ENCODE measurements at regions not wholly inside any gene's neighbourhood (a gene's known extent, or its start where the extent isn't known, plus 50 kb on each side); places are given as distances from the start of the nearest gene placed in this dataset.

DNA sequence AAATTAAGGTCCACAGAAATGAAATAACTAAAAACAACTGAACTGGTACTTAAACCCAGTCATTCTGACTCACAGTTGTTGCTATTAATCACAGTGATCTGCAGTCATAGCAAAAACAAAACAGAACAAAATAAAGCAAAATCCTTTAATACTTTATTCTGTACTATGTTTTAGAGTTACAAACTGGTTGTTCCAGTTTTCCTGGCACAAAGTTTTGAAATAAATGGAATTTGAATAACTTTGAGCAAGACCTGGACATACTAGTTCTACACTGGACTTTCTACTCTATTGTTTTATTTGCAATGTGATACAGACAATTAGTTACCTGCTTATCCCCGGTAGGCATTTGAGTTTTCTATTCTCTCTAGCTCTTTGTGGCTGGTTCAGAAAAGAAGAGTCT lies 147.9 kb downstream of the DMRT2 start:
- ATAC-seq (no peak), DNase-seq (no peak)
- intact Hi-C loops (cut with micrococcal nuclease) = no loop called here

DNA sequence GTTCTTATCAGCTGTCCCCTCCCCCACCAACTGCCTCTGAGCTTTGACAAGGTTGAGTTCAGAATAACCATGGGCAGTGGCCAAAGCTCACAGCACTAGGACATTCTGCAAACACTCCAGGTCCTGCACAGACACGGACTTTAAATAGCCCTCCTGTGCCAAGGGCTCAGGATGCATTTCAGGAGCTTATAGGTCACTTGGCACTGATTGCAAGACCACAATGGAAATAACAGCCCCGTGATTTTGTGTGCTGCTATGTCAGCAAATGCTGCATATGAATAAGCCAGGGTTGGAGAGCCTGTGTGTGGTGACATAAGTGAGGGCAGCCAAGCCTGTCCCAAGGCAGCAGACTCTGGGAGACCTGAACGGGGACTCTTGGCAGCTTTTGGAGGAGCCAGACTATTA lies 150.7 kb downstream of the DMRT2 start:
- intact Hi-C loops (cut with micrococcal nuclease) = no loop called here
- ATAC-seq (peak; percentile 96), DNase-seq (peak; percentile 31)

DNA sequence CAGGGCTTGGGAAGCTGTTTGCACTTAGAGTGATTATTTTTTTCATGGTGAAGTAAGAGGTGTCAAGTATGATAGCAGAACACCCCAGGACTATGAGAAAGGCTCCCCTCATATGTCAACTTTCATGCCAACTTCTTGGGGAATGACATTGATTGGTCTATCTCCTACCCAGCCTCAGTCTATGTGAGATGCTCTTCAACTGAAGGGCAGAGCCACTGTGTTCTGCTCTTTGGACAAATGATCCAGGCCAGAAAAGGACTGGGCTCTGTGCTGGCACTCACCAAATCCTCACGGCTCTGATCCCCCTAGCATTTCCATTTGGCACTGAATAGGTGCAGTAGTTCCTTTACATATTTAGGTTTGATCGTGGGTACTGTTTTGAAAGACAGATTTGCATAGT lies 151.1 kb downstream of the DMRT2 start:
- intact Hi-C loops (cut with micrococcal nuclease) = no loop called here
- ATAC-seq (peak; percentile 61), DNase-seq (no peak)

DNA sequence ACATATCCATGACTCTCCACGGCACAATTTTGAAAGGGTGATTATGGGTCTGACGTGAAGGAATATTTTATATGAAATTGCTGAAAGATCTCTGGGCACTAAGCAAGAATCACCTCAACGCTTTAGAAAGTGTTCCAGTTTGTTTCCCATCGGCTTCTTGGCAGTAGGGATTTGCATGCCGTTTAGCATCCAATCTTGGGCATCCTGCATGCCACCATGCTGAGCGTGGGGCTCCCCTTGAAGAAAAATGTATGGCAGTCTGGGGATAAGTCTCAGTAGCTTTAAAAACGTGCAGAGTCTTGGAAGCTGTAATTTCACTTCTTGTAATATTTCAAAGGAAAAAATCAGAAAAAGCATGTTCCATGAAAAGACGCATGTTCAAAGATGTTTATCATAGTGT lies 151.7 kb downstream of the DMRT2 start:
- intact Hi-C loops (cut with micrococcal nuclease) = no loop called here
- DNase-seq (no peak), ATAC-seq (no peak)

DNA sequence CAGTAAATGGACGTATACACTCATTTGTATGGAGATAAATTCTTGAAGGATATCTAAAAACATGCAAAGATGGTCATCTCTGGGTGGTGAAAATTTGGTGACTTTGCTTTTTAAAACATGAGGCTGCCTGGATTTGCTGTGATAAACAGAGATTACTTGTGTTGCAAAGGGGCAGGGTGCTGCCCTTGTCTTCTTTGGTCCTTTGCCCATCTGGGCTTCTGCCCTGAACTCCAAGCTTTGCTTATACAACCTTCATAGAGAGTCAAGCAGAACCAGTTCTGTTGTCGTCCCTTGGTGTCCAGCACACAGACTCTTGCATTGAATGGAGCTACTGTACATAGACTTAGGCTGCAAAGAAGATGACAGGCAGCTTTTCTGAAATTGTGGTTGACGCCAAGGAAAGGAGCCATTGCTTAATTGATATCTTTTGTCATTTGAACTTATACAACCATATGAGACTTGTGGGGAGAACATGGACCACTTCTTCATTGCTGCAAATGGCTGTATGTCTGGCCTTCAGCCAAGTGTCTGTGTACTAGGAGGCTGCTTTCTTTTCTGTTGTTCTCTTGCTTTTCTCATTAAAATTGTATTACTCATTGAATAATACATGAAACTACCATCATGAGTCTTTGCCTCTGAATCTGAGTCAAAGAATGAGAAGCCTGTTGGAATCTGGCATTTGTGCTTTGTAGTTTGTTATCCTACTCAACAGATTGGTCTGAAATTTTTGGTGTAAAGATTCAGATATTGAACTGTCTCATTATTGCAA lies 152.5 kb downstream of the DMRT2 start:
- no peak for DNase-seq
- intact Hi-C loops (cut with micrococcal nuclease) = no loop called here
- no peak for ATAC-seq

DNA sequence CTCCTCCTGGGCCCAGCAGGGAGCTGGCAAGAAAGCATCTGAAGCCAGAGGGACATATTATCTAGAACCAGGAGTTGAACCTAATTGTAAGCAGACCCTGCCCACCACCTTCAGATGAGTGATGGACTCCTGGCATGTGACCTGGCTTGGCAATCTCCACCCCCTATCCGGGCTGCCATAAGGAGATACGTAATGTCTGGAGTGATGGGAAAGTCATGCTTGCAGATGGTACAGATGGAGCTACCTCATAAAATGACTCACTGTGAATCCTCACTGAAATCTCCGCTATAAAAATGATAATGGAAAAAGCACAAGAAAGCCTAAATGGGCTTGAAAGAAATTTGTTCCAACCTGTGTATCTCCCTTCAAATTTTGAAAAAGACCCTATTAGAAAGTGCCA lies 157.5 kb downstream of the DMRT2 start:
- DNase-seq (no peak), ATAC-seq (no peak)
- intact Hi-C loops (cut with micrococcal nuclease) = no loop called here

DNA sequence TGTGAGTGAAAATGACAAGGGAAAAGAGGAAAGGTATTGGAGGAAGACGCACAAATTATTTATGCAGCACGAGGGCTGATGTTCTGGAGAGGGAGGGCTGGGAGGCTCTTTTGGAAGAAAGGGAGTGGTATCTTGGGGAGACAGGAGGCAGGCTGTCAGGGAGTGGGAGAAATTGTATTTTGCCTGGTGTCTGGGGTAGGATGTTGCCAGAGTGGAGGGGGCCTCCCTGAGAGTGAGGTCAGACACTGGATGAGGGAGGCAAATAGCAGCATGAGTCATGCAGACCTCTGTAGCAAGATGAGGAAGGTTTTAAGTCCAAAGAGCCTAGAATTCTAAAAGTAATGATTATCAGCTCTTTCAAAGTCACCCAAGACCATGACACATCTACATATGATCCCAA lies 158.0 kb downstream of the DMRT2 start:
- DNase-seq = no peak
- intact Hi-C loops (cut with micrococcal nuclease) = no loop called here
- no peak for ATAC-seq

DNA sequence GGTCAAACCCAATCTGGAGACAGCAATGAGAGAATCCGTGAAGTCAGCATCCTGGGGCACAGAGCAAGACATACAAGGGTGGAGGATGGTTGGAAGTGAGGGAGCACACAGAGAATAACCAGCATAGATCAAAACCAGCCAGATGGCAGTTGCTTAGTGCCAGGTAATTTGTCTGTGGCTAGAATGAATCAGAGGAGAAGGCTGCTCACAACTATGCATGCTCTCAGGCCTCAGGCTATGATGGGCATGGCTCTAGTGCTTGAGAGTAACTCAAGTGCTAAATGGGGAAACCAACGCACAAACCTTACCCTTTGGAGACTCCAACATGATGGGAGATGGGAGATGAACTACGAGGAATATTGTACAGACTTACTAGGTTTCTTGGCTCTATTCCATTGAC lies 160.8 kb downstream of the DMRT2 start:
- DNase-seq (no peak), ATAC-seq (no peak)
- intact Hi-C loops (cut with micrococcal nuclease) = no loop called here

DNA sequence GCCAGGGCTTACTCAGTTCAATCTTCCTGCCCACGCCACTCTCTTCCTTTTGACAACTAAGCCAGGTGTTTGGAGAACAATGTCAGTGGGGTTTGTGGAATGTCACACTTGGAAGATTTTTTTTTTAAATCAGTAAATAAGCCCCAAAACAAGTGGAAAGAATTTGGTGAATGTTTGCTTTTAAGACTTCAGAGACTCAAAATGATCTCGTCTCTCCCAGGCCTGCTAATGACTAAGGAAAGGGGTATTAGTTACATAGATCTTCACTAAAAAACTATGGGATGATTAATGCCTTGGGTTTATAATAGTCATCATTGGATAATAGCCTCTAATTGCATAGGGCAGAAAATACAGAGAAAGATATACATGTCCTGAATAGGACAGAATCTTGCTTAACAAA lies 166.4 kb downstream of the DMRT2 start:
- intact Hi-C loops (cut with micrococcal nuclease) = no loop called here
- ATAC-seq (no peak), DNase-seq (no peak)

DNA sequence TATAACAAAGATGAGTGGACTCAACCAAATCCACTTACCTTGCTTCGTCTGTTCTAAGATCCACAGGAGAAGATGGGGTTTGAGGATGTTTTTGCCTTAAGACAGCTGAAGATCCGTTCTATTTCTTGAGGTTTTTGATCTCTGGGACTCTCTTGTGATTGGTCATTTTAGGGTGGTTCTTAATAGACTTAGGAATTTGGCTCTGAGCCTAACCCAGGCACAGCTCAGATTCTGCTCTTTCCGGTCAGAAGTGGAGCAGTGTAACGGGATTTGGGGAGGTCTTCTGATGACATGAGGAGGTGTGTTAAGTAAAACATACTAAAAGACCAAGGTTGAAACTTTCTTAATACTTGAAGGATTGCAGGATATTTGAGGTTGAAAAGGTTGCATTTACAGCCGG lies 166.9 kb downstream of the DMRT2 start:
- intact Hi-C loops (cut with micrococcal nuclease) = no loop called here
- ATAC-seq (no peak), DNase-seq (no peak)

DNA sequence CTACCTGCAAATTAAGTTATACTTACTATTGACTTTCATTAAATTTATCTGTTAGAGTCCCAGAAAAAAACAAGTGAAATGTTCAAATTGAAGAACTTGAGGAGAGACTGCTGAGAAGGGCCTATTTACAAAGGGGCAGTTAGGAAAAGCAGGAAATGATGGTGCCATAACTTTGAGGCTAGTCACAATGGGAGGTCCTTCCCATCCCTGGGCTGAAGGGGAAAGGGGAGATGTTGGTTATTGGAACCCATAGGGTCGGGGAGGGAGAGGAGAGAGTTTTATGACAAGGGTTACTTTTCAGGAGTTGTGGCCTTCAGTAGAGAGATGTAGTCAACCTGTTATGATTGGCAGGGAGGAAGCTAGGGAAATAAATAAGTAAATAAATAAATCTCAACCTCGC lies 169.1 kb downstream of the DMRT2 start:
- intact Hi-C loops (cut with micrococcal nuclease) = no loop called here
- no peak for DNase-seq
- no peak for ATAC-seq

DNA sequence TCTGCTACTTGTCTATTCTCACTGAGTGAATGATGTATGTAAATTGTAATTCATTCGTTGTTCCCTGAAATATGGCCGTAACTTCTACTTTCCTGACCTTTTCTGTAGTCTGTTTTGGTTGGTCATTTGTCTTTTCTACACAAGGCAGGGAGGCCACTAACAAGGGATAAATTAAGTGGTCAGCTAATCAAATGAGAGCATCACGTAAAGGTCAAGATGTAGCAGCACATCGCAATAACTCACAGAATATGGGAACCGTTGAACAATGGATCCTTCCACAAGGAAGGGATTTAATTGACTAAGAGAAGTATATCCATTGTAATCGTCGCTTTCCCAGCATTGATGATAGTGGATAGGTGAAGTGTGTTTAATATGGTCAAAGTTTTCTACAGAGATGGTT lies 171.1 kb downstream of the DMRT2 start:
- ATAC-seq (no peak), DNase-seq (no peak)
- intact Hi-C loops (cut with micrococcal nuclease) = no loop called here

DNA sequence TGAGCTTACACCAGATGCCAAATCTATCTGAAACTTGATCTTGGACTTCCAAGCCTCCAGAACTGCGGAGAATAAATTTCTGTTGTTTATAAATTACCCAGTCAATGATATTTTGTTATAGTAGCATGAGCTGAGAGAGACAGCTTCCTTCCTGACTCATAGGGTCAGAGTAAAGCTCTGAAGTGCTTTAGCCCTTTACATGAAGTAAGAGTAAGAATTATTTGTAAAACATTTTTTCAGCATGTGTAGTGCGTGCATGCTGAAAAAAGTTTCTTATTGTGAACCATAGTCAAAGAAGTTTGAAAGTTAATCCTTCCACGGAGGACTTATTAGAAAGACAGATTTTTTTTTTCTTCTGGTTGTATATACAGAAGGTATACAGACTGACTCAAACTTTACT lies 172.4 kb downstream of the DMRT2 start:
- ATAC-seq (no peak), DNase-seq (no peak)
- intact Hi-C loops (cut with micrococcal nuclease) = no loop called here

DNA sequence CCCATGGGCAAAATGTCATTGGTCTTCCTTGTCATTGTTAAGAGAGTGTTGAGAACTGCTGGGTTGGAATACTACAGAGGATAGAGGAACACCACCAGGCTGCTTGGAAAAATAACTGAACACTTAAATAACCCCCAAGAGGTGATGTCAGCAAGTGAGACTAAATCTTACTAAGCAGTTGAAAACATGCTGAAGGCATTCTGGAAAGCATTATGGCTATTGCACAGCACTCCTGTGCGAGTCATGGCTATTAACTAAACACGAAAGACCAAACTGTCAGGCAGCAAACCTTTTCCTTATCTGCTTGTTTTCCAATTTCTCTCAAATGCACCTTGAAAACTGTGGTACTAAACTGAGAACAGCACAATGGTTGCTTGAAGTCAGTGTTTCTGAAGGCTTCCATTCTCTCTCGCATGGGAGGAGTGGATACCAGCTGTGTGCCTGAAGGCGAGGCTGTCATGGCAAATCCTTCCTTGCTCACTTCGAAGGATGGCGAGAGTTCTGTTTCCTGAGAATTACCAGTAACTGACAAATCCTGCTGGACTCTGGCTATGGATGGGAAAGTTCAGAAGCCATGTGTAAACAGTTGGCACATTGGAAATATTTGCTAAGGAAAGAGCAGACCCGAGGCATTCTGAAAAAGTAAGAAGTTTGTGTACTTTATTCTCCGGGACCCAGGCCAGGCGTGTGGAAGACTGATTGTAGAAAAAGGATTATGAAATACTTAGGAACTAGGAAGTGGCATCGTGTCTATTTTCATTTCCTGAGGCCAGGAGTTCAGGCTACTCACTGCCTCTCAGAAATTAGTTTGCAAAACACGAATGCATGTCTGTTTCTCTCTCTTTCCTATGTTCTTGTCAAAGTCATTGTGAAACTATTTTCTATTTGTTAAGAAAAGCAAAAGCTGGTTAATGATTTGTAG lies 182.1 kb downstream of the DMRT2 start:
- intact Hi-C loops (cut with micrococcal nuclease) = no loop called here
- peak; percentile 66 for DNase-seq

DNA sequence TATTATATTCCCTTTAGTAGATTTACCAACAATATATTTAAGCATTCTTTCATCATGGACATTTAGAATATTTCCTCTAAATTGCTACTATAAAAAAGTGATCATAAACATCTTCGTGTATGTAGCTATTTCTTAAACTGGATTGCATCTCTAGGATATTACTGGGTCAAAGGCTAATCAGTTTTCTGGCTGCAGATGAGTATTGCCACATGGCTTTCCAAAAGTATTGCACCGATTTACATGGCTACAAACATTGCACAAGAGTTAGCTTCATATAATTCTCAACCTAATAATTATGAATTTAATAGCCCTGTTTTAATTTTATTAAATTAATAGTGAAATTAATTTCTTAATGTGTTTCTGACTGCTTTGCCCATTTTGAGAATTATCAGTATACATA lies 183.4 kb downstream of the DMRT2 start:
- intact Hi-C loops (cut with micrococcal nuclease) = no loop called here
- ATAC-seq (peak; percentile 47), DNase-seq (no peak)

More for the DNA sequence above, 182.1 kb downstream of the DMRT2 start:
- ATAC-seq = peak; percentile 94

DNA sequence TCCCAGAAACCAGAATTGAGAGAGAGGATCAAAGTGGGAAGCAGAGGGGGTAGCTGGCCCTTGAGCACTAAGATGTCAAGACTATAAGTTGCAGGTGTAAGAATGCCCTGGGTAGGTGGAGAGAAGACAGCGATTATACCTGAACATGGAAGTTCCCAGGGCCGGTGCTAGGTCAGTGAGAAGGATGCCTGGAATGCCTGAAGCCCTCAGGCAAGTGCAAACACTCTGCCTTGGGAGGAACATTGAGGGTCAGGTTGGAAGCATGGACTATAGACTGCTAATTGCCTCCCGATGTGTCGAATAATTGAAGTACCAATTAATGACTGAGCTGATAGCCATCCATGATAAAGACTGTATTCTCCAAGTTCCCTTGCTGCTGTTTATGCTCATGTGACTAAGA lies 185.5 kb downstream of the DMRT2 start:
- DNase-seq (no peak), ATAC-seq (no peak)
- intact Hi-C loops (cut with micrococcal nuclease) = no loop called here

DNA sequence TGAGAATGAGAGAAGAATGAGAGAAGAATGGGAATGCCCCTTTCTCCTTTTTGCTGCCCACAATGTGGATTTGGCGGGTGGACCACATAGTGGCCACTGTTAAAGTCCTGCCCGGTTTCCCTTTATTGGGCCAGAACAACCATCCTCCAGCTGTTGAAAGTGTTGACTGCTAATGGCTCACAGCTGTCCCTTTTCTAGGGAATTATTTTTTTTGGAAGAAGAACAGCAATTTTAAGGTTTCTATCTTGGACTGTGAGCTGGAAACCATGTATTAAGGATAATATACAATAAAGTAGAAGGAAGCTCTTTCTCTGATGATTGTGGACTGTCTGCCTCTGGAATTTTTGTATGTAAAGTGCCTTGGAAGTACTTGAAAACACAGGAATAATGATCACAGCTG lies 185.9 kb downstream of the DMRT2 start:
- DNase-seq (no peak), ATAC-seq (peak; percentile 48)
- intact Hi-C loops (cut with micrococcal nuclease) = no loop called here

DNA sequence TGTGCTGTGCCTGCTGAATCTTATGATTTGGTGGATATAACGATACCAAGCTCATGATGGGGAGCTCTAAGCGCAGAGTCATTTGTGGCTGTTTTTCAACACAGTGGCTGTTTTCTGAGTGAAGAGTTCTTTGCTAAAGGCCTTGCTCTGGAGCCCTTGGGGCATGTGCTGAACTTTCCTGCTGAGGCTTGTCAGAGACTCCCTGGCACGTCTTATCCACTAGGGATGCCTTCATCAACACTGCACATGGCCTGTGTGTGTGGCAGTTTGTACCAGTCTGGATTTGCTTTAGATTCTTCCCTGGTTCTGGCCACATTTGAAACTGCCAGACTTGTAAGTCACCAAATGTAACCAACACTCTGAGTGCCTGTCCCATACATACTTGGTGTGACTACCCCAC lies 188.2 kb downstream of the DMRT2 start:
- intact Hi-C loops (cut with micrococcal nuclease) = no loop called here
- ATAC-seq (no peak), DNase-seq (no peak)

DNA sequence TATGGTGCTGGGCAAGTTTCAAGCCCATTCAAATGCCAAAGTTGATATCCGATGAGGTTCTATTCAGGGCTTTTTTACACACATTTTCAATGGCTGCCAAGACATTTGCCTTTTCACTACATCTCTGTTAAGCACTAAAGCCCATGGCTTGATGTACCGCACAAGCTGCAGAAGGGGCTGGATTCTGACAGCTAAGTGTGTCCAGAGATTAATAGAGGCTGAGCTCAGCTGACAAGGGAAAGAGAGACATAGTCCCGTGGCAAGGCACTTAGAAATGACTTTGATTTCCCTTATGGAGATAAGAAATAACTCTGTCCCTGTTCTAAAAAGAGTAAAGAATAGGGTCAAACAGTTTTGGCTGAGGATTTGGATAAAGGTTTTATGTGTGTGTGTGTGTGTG lies 198.6 kb downstream of the DMRT2 start:
- intact Hi-C loops (cut with micrococcal nuclease) = no loop called here
- no peak for ATAC-seq
- DNase-seq = no peak

DNA sequence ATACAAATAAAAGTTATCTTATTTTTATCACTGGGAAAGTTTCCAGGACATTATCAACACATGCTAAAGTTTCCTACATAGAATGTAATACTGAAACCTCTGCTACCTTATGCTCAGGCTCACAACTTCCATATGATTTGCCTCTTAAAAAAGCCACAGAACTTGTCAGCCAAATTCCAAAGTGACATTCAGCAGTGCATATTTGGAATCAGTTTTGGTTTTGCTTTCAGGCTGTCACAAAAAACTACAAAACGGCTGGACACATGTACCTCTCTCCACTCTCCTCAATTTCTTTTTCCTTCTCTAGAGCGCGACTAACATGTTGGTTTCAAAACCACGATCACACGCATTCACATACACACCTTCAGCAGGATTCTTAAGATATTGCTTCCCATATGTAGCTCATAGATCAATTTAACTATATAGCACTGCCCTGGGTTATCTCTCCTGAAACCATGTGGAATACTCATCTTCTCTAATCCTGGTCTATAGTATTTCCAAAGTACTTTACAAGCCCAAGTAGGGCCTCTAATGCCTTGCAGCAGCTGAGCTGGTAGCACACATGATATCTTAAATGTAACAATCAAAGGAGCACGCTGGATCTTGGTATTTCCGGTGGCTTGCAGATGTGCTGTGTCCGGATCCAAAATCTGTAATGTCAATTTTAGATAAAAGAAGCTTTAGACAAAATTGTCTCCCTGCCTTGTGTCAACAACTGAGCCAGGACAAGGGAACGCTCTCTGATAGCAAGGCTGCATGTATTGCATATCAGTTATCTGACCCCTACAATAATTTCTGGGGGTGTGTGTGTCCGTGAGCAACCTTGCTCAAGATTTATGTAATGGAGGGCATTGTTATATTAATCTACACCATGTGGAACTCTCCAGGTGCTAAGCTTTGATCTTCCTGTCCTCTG lies 203.2 kb downstream of the DMRT2 start:
- ATAC-seq (no peak), DNase-seq (no peak)
- intact Hi-C loops (cut with micrococcal nuclease) = no loop called here
